GM12878 (cell line): ENCODE measurements at regions not wholly inside any gene's neighbourhood (a gene's known extent, or its start where the extent isn't known, plus 50 kb on each side); places are given as distances from the start of the nearest gene placed in this dataset.

Experiments used
- CBX5 ChIP-seq: sonication (generic); IDR thresholded peaks from 2 replicates; pipeline ENCODE4 v1.6.1; 2016; ENCODE audit warnings: low read depth, moderate library complexity, mild to moderate bottlenecking, inconsistent platforms
- GABPA ChIP-seq: IDR thresholded peaks from 2 replicates; pipeline ENCODE4 v1.6.1; 2014; ENCODE audit warnings: antibody characterized with exemption, low read depth, mild to moderate bottlenecking, inconsistent platforms
- POLR2A ChIP-seq: IDR thresholded peaks from 2 replicates; pipeline ENCODE4 v1.6.1; 2011; ENCODE audit warnings: low read depth, mild to moderate bottlenecking, low read length
- POLR2AphosphoS5 ChIP-seq: IDR thresholded peaks from 2 replicates; pipeline ENCODE4 v1.6.1; 2011; ENCODE audit warnings: mild to moderate bottlenecking, low read length, inconsistent platforms
- RFX5 ChIP-seq: IDR thresholded peaks from 2 replicates; pipeline ENCODE4 v1.6.1; 2011; ENCODE audit warnings: low read depth, low read length, improper control_type of control experiment
- SIN3A ChIP-seq: IDR thresholded peaks from 2 replicates; pipeline ENCODE4 v1.6.1; 2012; ENCODE audit warnings: low read depth, low read length, improper control_type of control experiment
- TF ChIP-seq, protein P1 (sequence below), 3 experiments: IDR thresholded peaks in 2 of 3; conservative IDR thresholded peaks in 1 of 3; 2 replicates each; pipeline ENCODE4 v1.5.1; 2011; ENCODE audit warnings: low read depth in 3 of 3, low read length in 3 of 3, mild to moderate bottlenecking in 3 of 3, control low read depth in 2 of 3, moderate library complexity in 2 of 3, inconsistent platforms in 1 of 3, mixed read lengths in 1 of 3; ENCODE audit not compliant: control insufficient read depth in 2 of 3, insufficient read depth in 1 of 3; ENCODE audit errors: extremely low read depth in 1 of 3
- TF ChIP-seq, protein P2 (sequence below): fragments of 450-650 bp; IDR thresholded peaks from 2 replicates; pipeline ENCODE4 v1.6.1; 2018; ENCODE audit warnings: borderline replicate concordance, mild to moderate bottlenecking; ENCODE audit not compliant: partially characterized antibody
- TF ChIP-seq, protein P3 (sequence below): fragments of 450-650 bp; IDR thresholded peaks from 2 replicates; pipeline ENCODE4 v1.6.1; 2018; ENCODE audit warnings: mild to moderate bottlenecking, low read depth, moderate library complexity; ENCODE audit not compliant: partially characterized antibody
- TF ChIP-seq, protein P4 (sequence below): fragments of 450-650 bp; formaldehyde crosslinking; IDR thresholded peaks from 2 replicates; pipeline ENCODE4 v1.5.0; 2022; ENCODE audit warnings: mild to moderate bottlenecking, missing genetic modification characterization

DNA sequence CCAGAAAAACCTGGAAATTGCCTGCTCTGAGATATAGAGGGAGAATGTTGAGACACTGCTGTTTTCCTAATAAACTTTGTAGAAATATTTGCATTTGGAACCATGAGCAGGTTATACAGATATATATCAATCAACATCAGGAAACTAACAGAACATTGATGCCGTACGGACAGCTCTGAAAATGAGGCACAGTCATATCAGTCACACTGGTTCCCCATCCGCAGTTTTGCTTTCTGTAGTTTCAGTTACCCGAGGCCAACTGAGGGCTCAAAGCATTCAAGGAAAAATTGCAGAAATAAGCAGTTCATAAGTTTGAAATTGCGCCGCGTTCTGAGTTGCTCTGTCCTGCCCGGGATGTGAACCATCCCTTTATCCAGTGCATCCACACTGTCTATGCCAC lies 137.9 kb downstream of the KLF6 start:
- no peak for TF ChIP-seq POLR2A
- no peak for TF ChIP-seq CBX5
- TF ChIP-seq SIN3A = no peak
- TF ChIP-seq, protein P1, sequence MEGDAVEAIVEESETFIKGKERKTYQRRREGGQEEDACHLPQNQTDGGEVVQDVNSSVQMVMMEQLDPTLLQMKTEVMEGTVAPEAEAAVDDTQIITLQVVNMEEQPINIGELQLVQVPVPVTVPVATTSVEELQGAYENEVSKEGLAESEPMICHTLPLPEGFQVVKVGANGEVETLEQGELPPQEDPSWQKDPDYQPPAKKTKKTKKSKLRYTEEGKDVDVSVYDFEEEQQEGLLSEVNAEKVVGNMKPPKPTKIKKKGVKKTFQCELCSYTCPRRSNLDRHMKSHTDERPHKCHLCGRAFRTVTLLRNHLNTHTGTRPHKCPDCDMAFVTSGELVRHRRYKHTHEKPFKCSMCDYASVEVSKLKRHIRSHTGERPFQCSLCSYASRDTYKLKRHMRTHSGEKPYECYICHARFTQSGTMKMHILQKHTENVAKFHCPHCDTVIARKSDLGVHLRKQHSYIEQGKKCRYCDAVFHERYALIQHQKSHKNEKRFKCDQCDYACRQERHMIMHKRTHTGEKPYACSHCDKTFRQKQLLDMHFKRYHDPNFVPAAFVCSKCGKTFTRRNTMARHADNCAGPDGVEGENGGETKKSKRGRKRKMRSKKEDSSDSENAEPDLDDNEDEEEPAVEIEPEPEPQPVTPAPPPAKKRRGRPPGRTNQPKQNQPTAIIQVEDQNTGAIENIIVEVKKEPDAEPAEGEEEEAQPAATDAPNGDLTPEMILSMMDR (IDR thresholded peaks at IDR 0.05 in 2 of 3, conservative IDR thresholded peaks at IDR 0.05 in 1 of 3; ENCODE audit: control insufficient read depth in 2 of 3, extremely low read depth in 1 of 3, insufficient read depth in 1 of 3, low read depth in 3 of 3, low read length in 3 of 3) = no peak
- TF ChIP-seq, protein P2, sequence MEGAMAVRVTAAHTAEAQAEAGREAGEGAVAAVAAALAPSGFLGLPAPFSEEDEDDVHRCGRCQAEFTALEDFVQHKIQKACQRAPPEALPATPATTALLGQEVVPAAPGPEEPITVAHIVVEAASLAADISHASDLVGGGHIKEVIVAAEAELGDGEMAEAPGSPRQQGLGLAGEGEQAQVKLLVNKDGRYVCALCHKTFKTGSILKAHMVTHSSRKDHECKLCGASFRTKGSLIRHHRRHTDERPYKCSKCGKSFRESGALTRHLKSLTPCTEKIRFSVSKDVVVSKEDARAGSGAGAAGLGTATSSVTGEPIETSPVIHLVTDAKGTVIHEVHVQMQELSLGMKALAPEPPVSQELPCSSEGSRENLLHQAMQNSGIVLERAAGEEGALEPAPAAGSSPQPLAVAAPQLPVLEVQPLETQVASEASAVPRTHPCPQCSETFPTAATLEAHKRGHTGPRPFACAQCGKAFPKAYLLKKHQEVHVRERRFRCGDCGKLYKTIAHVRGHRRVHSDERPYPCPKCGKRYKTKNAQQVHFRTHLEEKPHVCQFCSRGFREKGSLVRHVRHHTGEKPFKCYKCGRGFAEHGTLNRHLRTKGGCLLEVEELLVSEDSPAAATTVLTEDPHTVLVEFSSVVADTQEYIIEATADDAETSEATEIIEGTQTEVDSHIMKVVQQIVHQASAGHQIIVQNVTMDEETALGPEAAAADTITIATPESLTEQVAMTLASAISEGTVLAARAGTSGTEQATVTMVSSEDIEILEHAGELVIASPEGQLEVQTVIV = no peak
- TF ChIP-seq GABPA = no peak
- TF ChIP-seq, protein P3, sequence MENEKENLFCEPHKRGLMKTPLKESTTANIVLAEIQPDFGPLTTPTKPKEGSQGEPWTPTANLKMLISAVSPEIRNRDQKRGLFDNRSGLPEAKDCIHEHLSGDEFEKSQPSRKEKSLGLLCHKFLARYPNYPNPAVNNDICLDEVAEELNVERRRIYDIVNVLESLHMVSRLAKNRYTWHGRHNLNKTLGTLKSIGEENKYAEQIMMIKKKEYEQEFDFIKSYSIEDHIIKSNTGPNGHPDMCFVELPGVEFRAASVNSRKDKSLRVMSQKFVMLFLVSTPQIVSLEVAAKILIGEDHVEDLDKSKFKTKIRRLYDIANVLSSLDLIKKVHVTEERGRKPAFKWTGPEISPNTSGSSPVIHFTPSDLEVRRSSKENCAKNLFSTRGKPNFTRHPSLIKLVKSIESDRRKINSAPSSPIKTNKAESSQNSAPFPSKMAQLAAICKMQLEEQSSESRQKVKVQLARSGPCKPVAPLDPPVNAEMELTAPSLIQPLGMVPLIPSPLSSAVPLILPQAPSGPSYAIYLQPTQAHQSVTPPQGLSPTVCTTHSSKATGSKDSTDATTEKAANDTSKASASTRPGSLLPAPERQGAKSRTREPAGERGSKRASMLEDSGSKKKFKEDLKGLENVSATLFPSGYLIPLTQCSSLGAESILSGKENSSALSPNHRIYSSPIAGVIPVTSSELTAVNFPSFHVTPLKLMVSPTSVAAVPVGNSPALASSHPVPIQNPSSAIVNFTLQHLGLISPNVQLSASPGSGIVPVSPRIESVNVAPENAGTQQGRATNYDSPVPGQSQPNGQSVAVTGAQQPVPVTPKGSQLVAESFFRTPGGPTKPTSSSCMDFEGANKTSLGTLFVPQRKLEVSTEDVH = no peak
- no peak for TF ChIP-seq POLR2AphosphoS5
- TF ChIP-seq, protein P4, sequence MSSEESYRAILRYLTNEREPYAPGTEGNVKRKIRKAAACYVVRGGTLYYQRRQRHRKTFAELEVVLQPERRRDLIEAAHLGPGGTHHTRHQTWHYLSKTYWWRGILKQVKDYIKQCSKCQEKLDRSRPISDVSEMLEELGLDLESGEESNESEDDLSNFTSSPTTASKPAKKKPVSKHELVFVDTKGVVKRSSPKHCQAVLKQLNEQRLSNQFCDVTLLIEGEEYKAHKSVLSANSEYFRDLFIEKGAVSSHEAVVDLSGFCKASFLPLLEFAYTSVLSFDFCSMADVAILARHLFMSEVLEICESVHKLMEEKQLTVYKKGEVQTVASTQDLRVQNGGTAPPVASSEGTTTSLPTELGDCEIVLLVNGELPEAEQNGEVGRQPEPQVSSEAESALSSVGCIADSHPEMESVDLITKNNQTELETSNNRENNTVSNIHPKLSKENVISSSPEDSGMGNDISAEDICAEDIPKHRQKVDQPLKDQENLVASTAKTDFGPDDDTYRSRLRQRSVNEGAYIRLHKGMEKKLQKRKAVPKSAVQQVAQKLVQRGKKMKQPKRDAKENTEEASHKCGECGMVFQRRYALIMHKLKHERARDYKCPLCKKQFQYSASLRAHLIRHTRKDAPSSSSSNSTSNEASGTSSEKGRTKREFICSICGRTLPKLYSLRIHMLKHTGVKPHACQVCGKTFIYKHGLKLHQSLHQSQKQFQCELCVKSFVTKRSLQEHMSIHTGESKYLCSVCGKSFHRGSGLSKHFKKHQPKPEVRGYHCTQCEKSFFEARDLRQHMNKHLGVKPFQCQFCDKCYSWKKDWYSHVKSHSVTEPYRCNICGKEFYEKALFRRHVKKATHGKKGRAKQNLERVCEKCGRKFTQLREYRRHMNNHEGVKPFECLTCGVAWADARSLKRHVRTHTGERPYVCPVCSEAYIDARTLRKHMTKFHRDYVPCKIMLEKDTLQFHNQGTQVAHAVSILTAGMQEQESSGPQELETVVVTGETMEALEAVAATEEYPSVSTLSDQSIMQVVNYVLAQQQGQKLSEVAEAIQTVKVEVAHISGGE = no peak
- TF ChIP-seq RFX5 = no peak
